ENCODE measurements at regions not wholly inside any gene's neighbourhood (a gene's known extent, or its start where the extent isn't known, plus 50 kb on each side); places are given as distances from the start of the nearest gene placed in this dataset.

- TF ChIP-seq CTCF (IDR thresholded peaks at IDR 0.05 in 4 of 5, conservative IDR thresholded peaks at IDR 0.05 in 1 of 5), result no peak
- TF ChIP-seq POLR2A (IDR thresholded peaks at IDR 0.05), result no peak
These were observed 471.3 kb upstream of the GOT2 start for GRCh38 chr16:59205403-59205802.
